SH-SY5Y (cell line): ENCODE measurements at regions not wholly inside any gene's neighbourhood (a gene's known extent, or its start where the extent isn't known, plus 50 kb on each side); places are given as distances from the start of the nearest gene placed in this dataset.

Experiments
- GATA2 ChIP-seq: IDR thresholded peaks from 2 replicates; pipeline ENCODE4 v1.6.1; 2011; ENCODE audit warnings: mild to moderate bottlenecking, low read depth, low read length
- GATA3 ChIP-seq: IDR thresholded peaks from 2 replicates; pipeline ENCODE4 v1.6.1; 2011; ENCODE audit warnings: low read depth, mild to moderate bottlenecking, low read length, moderate library complexity

DNA sequence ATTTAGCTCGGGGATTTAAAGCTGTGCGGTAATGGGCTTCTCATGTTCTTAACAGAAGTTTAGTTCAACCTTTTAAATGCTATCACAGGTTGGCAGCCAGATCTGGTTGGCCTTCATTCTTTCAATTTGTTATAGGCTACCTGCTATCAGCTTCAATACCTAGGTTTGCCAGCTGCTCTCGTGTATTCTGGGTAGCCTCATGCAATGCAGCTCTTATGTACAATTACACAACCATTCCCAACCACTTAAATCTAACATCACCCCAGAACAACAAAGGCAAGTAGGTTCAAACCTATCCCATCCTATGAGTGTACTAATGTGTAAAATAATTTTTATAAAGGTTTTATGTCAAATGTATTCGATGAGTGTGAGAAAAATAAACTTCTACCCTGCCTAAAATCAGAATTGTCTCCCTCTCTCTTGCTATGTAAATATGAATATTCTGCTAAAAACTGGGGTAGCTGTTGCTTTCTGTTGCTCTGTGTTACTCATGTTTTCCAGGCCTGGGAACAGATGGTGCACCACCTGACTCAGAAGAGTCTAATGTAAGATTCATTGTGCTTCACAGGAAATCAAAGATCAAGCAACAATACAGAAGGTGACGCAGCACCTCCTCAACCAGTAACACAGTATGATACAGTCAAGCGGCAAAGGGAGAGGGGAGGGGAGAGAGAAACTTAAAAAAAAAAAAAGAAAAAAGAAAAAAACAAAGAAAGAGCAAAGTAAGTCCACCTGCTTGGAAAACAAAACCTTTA is 188.6 kb downstream of the ETV1 start:
- TF ChIP-seq GATA2 (no peak), GATA3 (no peak)
